ENCODE measurements at regions not wholly inside any gene's neighbourhood (a gene's known extent, or its start where the extent isn't known, plus 50 kb on each side); places are given as distances from the start of the nearest gene placed in this dataset.

- WGBS, 2 experiments: no CpG with 5 or more reads among the region's 2 CpGs
- Histone ChIP-seq H3K27ac (ENCODE audit: insufficient read depth, low read depth, low read length, poor library complexity, severe bottlenecking) (no peak overlapping the region), H3K9me3 (ENCODE audit: control insufficient read depth, low read length) (no peaks in the 10 kb centered on the region), H3K4me3 (ENCODE audit: insufficient read depth, low read depth, low read length) (no peak overlapping the region), H3K4me1 (ENCODE audit: control insufficient read depth, insufficient read depth, low read length) (no peaks in the 10 kb centered on the region), H3K27me3 (ENCODE audit: control insufficient read depth, insufficient read depth, low read length, poor library complexity, severe bottlenecking) (no peaks in the 10 kb centered on the region), H3K36me3 (ENCODE audit: control insufficient read depth, insufficient read depth, low read length) (no peaks in the 10 kb centered on the region)
These were observed 239.0 kb upstream of the NAALADL2 start for GRCh38 chr3:174620138-174620537.

GRCh38 chr3:174620855-174621472 lies 238.2 kb upstream of the NAALADL2 start:
- Histone ChIP-seq H3K36me3 (ENCODE audit: control insufficient read depth, insufficient read depth, low read length) (no peaks in the 10 kb centered on the region), H3K9me3 (ENCODE audit: control insufficient read depth, low read length) (no peaks in the 10 kb centered on the region), H3K4me3 (ENCODE audit: insufficient read depth, low read depth, low read length) (no peak overlapping the region), H3K27ac (ENCODE audit: insufficient read depth, low read depth, low read length, poor library complexity, severe bottlenecking) (no peak overlapping the region), H3K4me1 (ENCODE audit: control insufficient read depth, insufficient read depth, low read length) (no peaks in the 10 kb centered on the region), H3K27me3 (ENCODE audit: control insufficient read depth, insufficient read depth, low read length, poor library complexity, severe bottlenecking) (no peaks in the 10 kb centered on the region)
- 97 to 100% methylated on average over 3 of the region's 4 CpGs for WGBS, 2 experiments

- Histone ChIP-seq H3K36me3 (ENCODE audit: control insufficient read depth, insufficient read depth, low read length) (no peaks in the 10 kb centered on the region), H3K9me3 (ENCODE audit: control insufficient read depth, low read length) (no peaks in the 10 kb centered on the region), H3K4me1 (ENCODE audit: control insufficient read depth, insufficient read depth, low read length) (no peaks in the 10 kb centered on the region)
These were observed 225.8 kb upstream of the NAALADL2 start for GRCh38 chr3:174633342-174633741.

GRCh38 chr3:174636451-174636850 lies 222.7 kb upstream of the NAALADL2 start:
- Histone ChIP-seq H3K4me1 (ENCODE audit: control insufficient read depth, insufficient read depth, low read length) (no peaks in the 10 kb centered on the region), H3K27me3 (ENCODE audit: control insufficient read depth, insufficient read depth, low read length, poor library complexity, severe bottlenecking) (no peaks in the 10 kb centered on the region), H3K36me3 (ENCODE audit: control insufficient read depth, insufficient read depth, low read length) (no peaks in the 10 kb centered on the region), H3K27ac (ENCODE audit: insufficient read depth, low read depth, low read length, poor library complexity, severe bottlenecking) (no peak overlapping the region), H3K9me3 (ENCODE audit: control insufficient read depth, low read length) (no peaks in the 10 kb centered on the region), H3K4me3 (ENCODE audit: insufficient read depth, low read depth, low read length) (no peak overlapping the region)
- 100% methylated on average over 1 to 2 of the region's 2 CpGs for WGBS, 2 experiments

More at GRCh38 chr3:174633342-174633741, 225.8 kb upstream of the NAALADL2 start:
- Histone ChIP-seq H3K27ac (ENCODE audit: insufficient read depth, low read depth, low read length, poor library complexity, severe bottlenecking) (no peak overlapping the region), H3K27me3 (ENCODE audit: control insufficient read depth, insufficient read depth, low read length, poor library complexity, severe bottlenecking) (no peaks in the 10 kb centered on the region), H3K4me3 (ENCODE audit: insufficient read depth, low read depth, low read length) (no peak overlapping the region)

GRCh38 chr3:174639406-174639805 lies 219.7 kb upstream of the NAALADL2 start:
- Histone ChIP-seq H3K36me3 (ENCODE audit: control insufficient read depth, insufficient read depth, low read length) (no peaks in the 10 kb centered on the region), H3K27me3 (ENCODE audit: control insufficient read depth, insufficient read depth, low read length, poor library complexity, severe bottlenecking) (no peaks in the 10 kb centered on the region), H3K4me1 (ENCODE audit: control insufficient read depth, insufficient read depth, low read length) (no peaks in the 10 kb centered on the region), H3K4me3 (ENCODE audit: insufficient read depth, low read depth, low read length) (no peak overlapping the region), H3K27ac (ENCODE audit: insufficient read depth, low read depth, low read length, poor library complexity, severe bottlenecking) (no peak overlapping the region), H3K9me3 (ENCODE audit: control insufficient read depth, low read length) (no peaks in the 10 kb centered on the region)
- 94 to 95% methylated on average over 4 of the region's 4 CpGs for WGBS, 2 experiments

- WGBS, 2 experiments: 83 to 87% methylated on average over 3 of the region's 3 CpGs
- no peaks in the 10 kb centered on the region for H3K36me3 ChIP-seq (ENCODE audit: control insufficient read depth, insufficient read depth, low read length)
These were observed 219.2 kb upstream of the NAALADL2 start for GRCh38 chr3:174639970-174640369.

GRCh38 chr3:174640932-174641331 lies 218.2 kb upstream of the NAALADL2 start:
- no peaks in the 10 kb centered on the region for H3K27me3 ChIP-seq (ENCODE audit: control insufficient read depth, insufficient read depth, low read length, poor library complexity, severe bottlenecking)
- no peak overlapping the region for H3K27ac ChIP-seq (ENCODE audit: insufficient read depth, low read depth, low read length, poor library complexity, severe bottlenecking)
- H3K36me3 ChIP-seq (ENCODE audit: control insufficient read depth, insufficient read depth, low read length): no peaks in the 10 kb centered on the region
- H3K4me1 ChIP-seq (ENCODE audit: control insufficient read depth, insufficient read depth, low read length): no peaks in the 10 kb centered on the region
- no peaks in the 10 kb centered on the region for H3K9me3 ChIP-seq (ENCODE audit: control insufficient read depth, low read length)
- 96% methylated on average over 18 of the region's 18 CpGs for WGBS, 2 experiments
- H3K4me3 ChIP-seq (ENCODE audit: insufficient read depth, low read depth, low read length): no peak overlapping the region

More at GRCh38 chr3:174639970-174640369, 219.2 kb upstream of the NAALADL2 start:
- Histone ChIP-seq H3K9me3 (ENCODE audit: control insufficient read depth, low read length) (no peaks in the 10 kb centered on the region), H3K4me1 (ENCODE audit: control insufficient read depth, insufficient read depth, low read length) (no peaks in the 10 kb centered on the region), H3K27me3 (ENCODE audit: control insufficient read depth, insufficient read depth, low read length, poor library complexity, severe bottlenecking) (no peaks in the 10 kb centered on the region), H3K27ac (ENCODE audit: insufficient read depth, low read depth, low read length, poor library complexity, severe bottlenecking) (no peak overlapping the region), H3K4me3 (ENCODE audit: insufficient read depth, low read depth, low read length) (no peak overlapping the region)

GRCh38 chr3:174644287-174644686 lies 214.8 kb upstream of the NAALADL2 start:
- H3K9me3 ChIP-seq (ENCODE audit: control insufficient read depth, low read length): no peaks in the 10 kb centered on the region
- H3K4me1 ChIP-seq (ENCODE audit: control insufficient read depth, insufficient read depth, low read length): no peaks in the 10 kb centered on the region

GRCh38 chr3:174651951-174652350 lies 207.2 kb upstream of the NAALADL2 start:
- H3K27ac ChIP-seq (ENCODE audit: insufficient read depth, low read depth, low read length, poor library complexity, severe bottlenecking): no peak overlapping the region
- no peaks in the 10 kb centered on the region for H3K27me3 ChIP-seq (ENCODE audit: control insufficient read depth, insufficient read depth, low read length, poor library complexity, severe bottlenecking)
- H3K4me3 ChIP-seq (ENCODE audit: insufficient read depth, low read depth, low read length): no peak overlapping the region
- 82 to 92% methylated on average over 1 to 2 of the region's 2 CpGs for WGBS, 2 experiments
- no peaks in the 10 kb centered on the region for H3K4me1 ChIP-seq (ENCODE audit: control insufficient read depth, insufficient read depth, low read length)
- H3K9me3 ChIP-seq (ENCODE audit: control insufficient read depth, low read length): no peaks in the 10 kb centered on the region
- no peaks in the 10 kb centered on the region for H3K36me3 ChIP-seq (ENCODE audit: control insufficient read depth, insufficient read depth, low read length)

More at GRCh38 chr3:174644287-174644686, 214.8 kb upstream of the NAALADL2 start:
- no peak overlapping the region for H3K27ac ChIP-seq (ENCODE audit: insufficient read depth, low read depth, low read length, poor library complexity, severe bottlenecking)
- no peaks in the 10 kb centered on the region for H3K36me3 ChIP-seq (ENCODE audit: control insufficient read depth, insufficient read depth, low read length)
- no peak overlapping the region for H3K4me3 ChIP-seq (ENCODE audit: insufficient read depth, low read depth, low read length)
- no peaks in the 10 kb centered on the region for H3K27me3 ChIP-seq (ENCODE audit: control insufficient read depth, insufficient read depth, low read length, poor library complexity, severe bottlenecking)

GRCh38 chr3:174659511-174659910 lies 199.6 kb upstream of the NAALADL2 start:
- H3K36me3 ChIP-seq (ENCODE audit: control insufficient read depth, insufficient read depth, low read length): no peaks in the 10 kb centered on the region
- no peak overlapping the region for H3K4me3 ChIP-seq (ENCODE audit: insufficient read depth, low read depth, low read length)
- H3K9me3 ChIP-seq (ENCODE audit: control insufficient read depth, low read length): no peaks in the 10 kb centered on the region
- no peaks in the 10 kb centered on the region for H3K4me1 ChIP-seq (ENCODE audit: control insufficient read depth, insufficient read depth, low read length)
- no peak overlapping the region for H3K27ac ChIP-seq (ENCODE audit: insufficient read depth, low read depth, low read length, poor library complexity, severe bottlenecking)
- H3K27me3 ChIP-seq (ENCODE audit: control insufficient read depth, insufficient read depth, low read length, poor library complexity, severe bottlenecking): no peaks in the 10 kb centered on the region
- 79 to 83% methylated on average over 3 of the region's 3 CpGs for WGBS, 2 experiments

GRCh38 chr3:174662653-174663052 lies 196.5 kb upstream of the NAALADL2 start:
- Histone ChIP-seq H3K4me1 (ENCODE audit: control insufficient read depth, insufficient read depth, low read length) (no peaks in the 10 kb centered on the region), H3K4me3 (ENCODE audit: insufficient read depth, low read depth, low read length) (no peak overlapping the region), H3K27me3 (ENCODE audit: control insufficient read depth, insufficient read depth, low read length, poor library complexity, severe bottlenecking) (no peaks in the 10 kb centered on the region), H3K9me3 (ENCODE audit: control insufficient read depth, low read length) (no peaks in the 10 kb centered on the region), H3K36me3 (ENCODE audit: control insufficient read depth, insufficient read depth, low read length) (no peaks in the 10 kb centered on the region), H3K27ac (ENCODE audit: insufficient read depth, low read depth, low read length, poor library complexity, severe bottlenecking) (no peak overlapping the region)
- 98 to 99% methylated on average over 2 to 3 of the region's 3 CpGs for whole genome bisulfite sequencing, 2 experiments
